GM10266 (cell line): ENCODE measurements at regions not wholly inside any gene's neighbourhood (a gene's known extent, or its start where the extent isn't known, plus 50 kb on each side); places are given as distances from the start of the nearest gene placed in this dataset.

ENCODE experiments used
- DNase-seq: peaks from one replicate; pipeline ENCODE4 v3.0.0; 2012; ENCODE audit errors: extremely low spot score
- CTCF ChIP-seq: IDR thresholded peaks from 2 replicates; pipeline ENCODE4 v1.5.1; 2012; ENCODE audit warnings: mild to moderate bottlenecking, low read depth; ENCODE audit not compliant: control insufficient read depth, insufficient read depth; ENCODE audit errors: missing control alignments

- DNase-seq: no peak
- no peak for TF ChIP-seq CTCF
Measured at GRCh38 chr5:109246841-109247592, 162.8 kb downstream of the PJA2 start.
